ENCODE measurements at regions not wholly inside any gene's neighbourhood (a gene's known extent, or its start where the extent isn't known, plus 50 kb on each side); places are given as distances from the start of the nearest gene placed in this dataset.
"Not testable (repeated sequence)": the region's sequence is repeated elsewhere in the genome, so short reads cannot be mapped to it uniquely, and the experiment has no call there.

DNA sequence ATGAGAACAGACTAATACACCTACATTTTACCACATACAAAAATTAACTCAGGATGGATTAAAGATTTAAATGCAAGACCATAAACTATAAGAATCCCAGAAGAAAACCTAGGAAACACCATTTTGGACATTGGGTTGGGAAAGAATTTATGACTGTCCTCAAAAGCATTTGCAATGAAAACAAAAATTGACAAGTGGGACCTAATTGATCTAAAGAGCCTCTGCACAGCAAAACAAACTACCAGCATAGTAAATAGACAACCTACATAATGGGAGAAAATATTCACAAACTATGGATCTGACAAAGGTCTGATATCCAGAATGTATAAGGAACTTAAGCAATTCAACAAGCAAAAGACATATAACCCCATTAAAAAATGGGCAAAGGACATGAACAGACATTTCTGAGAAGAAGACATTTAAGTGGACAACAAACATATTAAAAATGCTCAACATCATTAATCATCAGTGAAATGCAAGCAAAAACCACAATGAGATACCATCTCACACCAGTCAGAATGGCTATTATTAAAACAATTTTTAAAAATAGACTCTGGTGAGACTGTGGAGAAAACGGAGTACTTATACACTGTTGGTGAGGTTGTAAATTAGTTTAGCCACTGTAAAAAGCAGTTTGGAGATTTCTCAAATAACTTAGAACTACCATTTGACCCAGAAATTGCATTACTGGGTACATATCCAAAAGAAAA lies 221.7 kb upstream of the DIPK2B start:
- TF ChIP-seq, protein P1, sequence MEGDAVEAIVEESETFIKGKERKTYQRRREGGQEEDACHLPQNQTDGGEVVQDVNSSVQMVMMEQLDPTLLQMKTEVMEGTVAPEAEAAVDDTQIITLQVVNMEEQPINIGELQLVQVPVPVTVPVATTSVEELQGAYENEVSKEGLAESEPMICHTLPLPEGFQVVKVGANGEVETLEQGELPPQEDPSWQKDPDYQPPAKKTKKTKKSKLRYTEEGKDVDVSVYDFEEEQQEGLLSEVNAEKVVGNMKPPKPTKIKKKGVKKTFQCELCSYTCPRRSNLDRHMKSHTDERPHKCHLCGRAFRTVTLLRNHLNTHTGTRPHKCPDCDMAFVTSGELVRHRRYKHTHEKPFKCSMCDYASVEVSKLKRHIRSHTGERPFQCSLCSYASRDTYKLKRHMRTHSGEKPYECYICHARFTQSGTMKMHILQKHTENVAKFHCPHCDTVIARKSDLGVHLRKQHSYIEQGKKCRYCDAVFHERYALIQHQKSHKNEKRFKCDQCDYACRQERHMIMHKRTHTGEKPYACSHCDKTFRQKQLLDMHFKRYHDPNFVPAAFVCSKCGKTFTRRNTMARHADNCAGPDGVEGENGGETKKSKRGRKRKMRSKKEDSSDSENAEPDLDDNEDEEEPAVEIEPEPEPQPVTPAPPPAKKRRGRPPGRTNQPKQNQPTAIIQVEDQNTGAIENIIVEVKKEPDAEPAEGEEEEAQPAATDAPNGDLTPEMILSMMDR (IDR thresholded peaks at IDR 0.05): no peak
- peaks cover 4% of the 10 kb centered on the region for H3K4me1 Mint-ChIP-seq (ENCODE audit: unreplicated experiment)
- peaks cover 3% of the 10 kb centered on the region for H3K36me3 Mint-ChIP-seq (ENCODE audit: unreplicated experiment)
- H3K9me3 Mint-ChIP-seq (ENCODE audit: unreplicated experiment): peaks cover 58% of the 10 kb centered on the region
- no peak overlapping the region for H3K27ac Mint-ChIP-seq (ENCODE audit: unreplicated experiment)
- no peak for DNase-seq (ENCODE audit: extremely low spot score, unreplicated experiment)
- H3K27me3 Mint-ChIP-seq (ENCODE audit: unreplicated experiment): no peaks in the 10 kb centered on the region
- no peak overlapping the region for H3K4me3 Mint-ChIP-seq (ENCODE audit: unreplicated experiment)

DNA sequence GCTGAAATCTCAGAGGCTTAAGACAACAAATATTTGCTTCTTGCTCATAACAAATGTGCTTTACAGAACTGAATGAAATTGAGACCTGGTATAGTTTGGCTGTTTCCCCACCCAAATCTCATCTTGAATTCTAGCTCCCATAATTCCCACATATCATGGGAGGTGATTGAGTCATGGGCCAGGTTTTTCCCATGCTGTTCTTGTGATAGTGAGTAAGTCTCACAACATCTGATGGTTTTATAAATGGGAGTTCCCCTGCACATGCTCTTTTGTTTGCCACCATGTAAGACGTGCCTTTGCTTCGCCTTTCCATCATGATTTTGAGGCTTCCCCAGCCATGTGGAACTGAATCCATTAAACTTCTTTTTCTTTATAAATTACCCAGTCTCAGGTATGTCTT lies 221.1 kb upstream of the DIPK2B start:
- TF ChIP-seq, protein P1 (IDR thresholded peaks at IDR 0.05): no peak
- Mint-ChIP-seq H3K36me3 (ENCODE audit: unreplicated experiment) (peaks cover 3% of the 10 kb centered on the region), H3K27ac (ENCODE audit: unreplicated experiment) (no peak overlapping the region), H3K9me3 (ENCODE audit: unreplicated experiment) (peaks cover 58% of the 10 kb centered on the region), H3K4me1 (ENCODE audit: unreplicated experiment) (peaks cover 4% of the 10 kb centered on the region), H3K4me3 (ENCODE audit: unreplicated experiment) (no peak overlapping the region), H3K27me3 (ENCODE audit: unreplicated experiment) (no peaks in the 10 kb centered on the region)
- DNase-seq (ENCODE audit: extremely low spot score, unreplicated experiment): no peak

DNA sequence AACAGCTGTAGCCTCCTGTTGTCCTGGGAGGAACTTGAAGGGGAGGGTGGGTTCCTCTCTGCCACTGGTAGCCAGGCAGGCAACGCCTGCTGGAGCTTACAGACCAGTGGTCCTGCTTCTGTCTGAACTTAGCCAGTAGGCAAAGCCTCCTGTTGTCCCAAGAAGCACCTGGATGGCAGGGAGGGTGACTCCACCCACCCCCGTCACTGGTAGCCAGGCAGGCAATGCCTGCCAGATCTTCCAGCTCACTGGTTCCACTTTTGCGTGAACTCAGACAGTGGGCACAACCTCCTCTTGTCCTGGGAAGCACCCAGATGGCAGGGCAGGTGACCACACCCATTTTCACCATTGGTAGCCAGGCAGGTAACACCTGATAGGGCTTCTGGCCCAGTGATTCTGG lies 203.5 kb upstream of the DIPK2B start:
- Mint-ChIP-seq H3K9me3 (ENCODE audit: unreplicated experiment) (peaks cover 37% of the 10 kb centered on the region), H3K36me3 (ENCODE audit: unreplicated experiment) (no peaks in the 10 kb centered on the region), H3K4me1 (ENCODE audit: unreplicated experiment) (peaks cover 18% of the 10 kb centered on the region), H3K27me3 (ENCODE audit: unreplicated experiment) (no peaks in the 10 kb centered on the region), H3K4me3 (ENCODE audit: unreplicated experiment) (no peak overlapping the region), H3K27ac (ENCODE audit: unreplicated experiment) (no peak overlapping the region)
- TF ChIP-seq, protein P1 (IDR thresholded peaks at IDR 0.05): no peak
- DNase-seq (ENCODE audit: extremely low spot score, unreplicated experiment): no peak

DNA sequence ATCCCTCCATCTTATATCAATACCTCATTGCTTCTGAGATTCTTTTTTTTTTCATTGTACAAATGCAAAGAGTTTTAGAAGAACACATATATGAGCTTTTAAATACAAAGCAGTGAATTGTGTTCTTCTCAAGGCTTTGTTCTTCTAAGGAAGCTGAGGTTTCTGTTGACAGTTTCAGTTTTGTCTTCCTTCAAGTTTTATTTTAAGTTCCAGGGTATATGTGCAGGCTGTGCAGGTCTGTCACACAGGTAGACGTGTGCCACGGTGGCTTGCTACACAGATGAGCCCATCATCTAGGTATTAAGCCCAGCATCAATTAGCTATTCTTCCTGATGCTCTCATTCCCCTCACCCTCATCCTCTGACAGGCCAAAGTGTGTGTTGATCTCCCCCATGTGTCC lies 201.2 kb upstream of the DIPK2B start:
- Mint-ChIP-seq H3K27me3 (ENCODE audit: unreplicated experiment) (no peaks in the 10 kb centered on the region), H3K4me1 (ENCODE audit: unreplicated experiment) (peaks cover 19% of the 10 kb centered on the region), H3K4me3 (ENCODE audit: unreplicated experiment) (no peak overlapping the region), H3K9me3 (ENCODE audit: unreplicated experiment) (peaks cover 30% of the 10 kb centered on the region), H3K27ac (ENCODE audit: unreplicated experiment) (no peak overlapping the region), H3K36me3 (ENCODE audit: unreplicated experiment) (no peaks in the 10 kb centered on the region)
- DNase-seq (ENCODE audit: extremely low spot score, unreplicated experiment): no peak
- TF ChIP-seq, protein P1 (IDR thresholded peaks at IDR 0.05): no peak

DNA sequence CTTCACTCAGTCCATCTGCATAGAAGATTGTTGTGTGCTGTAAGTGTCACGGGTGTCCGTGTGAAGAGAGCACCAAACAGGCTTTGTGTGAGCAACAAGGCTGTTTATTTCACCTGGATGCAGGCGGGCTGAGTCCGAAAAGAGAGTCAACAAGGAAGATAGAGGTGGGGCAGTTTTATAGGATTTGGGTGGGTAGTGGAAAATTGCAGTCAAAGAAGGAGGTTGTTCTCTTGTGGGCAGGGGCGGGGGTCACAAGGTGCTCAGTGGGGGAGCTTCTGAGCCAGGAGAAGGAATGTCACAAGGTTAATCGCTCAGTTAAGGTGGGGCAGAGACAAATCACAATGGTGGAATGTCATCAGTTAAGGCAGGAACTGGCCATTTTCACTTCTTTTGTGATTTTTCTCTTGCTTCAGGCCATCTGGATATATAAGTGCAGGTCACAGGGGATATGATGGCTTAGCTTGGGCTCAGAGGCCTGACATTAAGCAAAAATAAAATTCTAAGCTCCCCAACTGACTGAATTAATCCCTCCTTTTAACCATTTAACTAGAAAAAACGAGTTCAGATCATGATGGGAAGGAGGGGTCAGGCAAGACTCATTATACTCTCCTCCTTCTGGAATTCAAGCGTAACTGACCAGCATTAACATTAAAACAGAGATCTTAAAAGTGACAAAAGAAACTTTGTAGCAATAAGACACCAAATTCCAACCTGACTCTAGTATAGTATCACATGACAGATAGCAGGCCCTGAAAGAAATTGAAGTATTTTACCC lies 200.5 kb upstream of the DIPK2B start:
- not testable (repeated sequence) for H3K27me3 Mint-ChIP-seq (ENCODE audit: unreplicated experiment); DNase-seq (ENCODE audit: extremely low spot score, unreplicated experiment); H3K36me3 Mint-ChIP-seq (ENCODE audit: unreplicated experiment)
- Mint-ChIP-seq H3K4me1 (ENCODE audit: unreplicated experiment) (peaks cover 19% of the 10 kb centered on the region), H3K9me3 (ENCODE audit: unreplicated experiment) (peaks cover 25% of the 10 kb centered on the region), H3K27ac (ENCODE audit: unreplicated experiment) (peak overlapping the region; percentile 87), H3K4me3 (ENCODE audit: unreplicated experiment) (peak overlapping the region; percentile 0)
